ENCODE measurements at regions not wholly inside any gene's neighbourhood (a gene's known extent, or its start where the extent isn't known, plus 50 kb on each side); places are given as distances from the start of the nearest gene placed in this dataset.

DNA sequence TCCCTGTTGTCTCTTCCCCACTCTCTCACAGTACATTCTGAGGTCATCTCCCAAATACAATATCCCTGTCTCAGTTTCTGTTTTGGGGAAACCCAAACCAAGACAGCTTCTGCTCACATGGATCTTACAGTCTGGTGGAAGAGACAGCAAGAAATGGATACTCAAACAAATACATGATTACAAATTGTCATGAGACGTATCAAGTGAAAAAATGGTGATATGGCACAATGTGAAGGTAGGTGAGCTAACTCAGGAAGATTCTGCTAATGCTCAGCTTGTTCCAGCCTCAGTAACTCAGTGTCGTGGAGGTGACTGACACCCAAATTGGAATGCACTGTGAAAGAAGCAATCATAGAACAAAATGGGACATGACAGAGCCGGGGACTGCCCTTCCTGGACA lies 68.3 kb downstream of the CHST1 start:
- DNase-seq, result no peak

DNA sequence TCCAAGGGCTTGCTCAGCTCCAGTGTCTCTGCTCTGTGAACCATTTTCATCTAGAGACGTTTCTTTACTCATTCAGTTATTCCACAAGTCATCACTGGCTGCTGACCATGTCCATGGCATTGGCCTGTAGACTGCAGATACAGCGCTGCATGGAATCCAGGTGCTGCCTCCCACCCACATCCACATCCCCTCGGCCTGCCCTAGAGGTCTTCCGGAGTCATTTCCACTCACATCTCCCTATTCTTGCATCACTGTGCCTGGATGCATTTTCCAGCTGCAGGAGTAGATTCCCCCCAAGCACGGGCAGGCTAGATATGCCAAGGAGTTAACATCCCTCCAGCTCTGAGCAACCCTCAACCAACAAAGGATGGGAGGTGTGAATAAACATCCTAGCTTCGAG lies 68.9 kb downstream of the CHST1 start:
- DNase-seq, result no peak

DNA sequence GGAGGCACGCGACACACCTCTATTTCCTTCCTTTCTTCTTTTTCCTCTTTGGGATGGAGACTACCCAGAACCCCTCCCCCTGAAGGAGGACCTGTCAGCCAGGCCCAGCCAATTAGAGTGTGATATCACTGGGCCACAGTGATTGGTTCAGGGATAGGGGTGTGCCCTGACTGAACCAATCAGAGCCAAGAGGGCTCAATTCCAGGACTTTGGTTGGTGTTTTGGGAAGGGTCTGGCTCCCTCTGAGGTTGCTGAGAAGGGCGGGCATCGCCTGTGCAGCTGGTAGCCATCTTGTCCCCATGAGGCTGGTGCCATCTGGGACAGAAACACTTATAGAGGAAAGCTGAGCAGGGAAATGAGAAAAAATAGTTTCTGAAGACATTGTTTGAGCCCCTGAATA lies 71.4 kb downstream of the CHST1 start:
- no peak for DNase-seq

DNA sequence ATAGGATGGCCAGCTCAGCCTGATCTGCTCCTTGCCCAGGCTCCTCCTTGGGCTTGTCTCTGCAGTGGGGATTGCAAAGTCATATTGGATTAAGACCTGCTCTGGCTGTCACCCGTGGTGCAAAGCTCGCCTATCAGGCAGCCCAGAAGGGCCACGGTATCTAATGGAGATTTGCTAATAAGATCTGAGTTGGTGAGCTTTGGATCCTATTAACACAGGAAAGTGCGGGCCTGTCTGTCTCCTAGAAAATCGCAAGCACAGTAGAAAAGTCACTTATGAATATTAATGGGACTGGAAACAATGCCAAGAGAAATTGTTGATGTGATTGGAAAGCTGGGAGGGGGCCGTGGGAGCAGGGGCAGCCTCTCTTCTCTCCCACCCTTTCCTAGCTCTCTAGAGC lies 72.8 kb downstream of the CHST1 start:
- DNase-seq, result no peak

DNA sequence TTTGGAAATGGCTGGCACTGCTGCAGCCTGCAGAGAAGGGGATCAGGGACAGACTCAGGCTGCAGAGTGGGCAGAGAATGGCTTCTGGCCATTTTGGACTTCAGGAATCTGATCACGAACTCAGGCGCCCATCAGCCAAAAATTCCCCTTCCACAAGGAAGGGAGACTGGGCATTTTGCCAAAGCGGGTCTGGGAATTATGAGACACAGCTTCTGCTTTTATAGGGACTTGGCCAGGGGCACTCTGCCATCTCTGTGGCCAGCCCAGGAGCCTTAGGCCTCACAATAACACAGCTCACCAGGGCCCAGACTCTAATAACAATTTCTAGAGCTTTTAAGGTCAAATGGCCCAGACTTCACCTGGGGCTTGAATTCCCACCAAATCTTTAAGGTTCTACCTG lies 74.7 kb downstream of the CHST1 start:
- no peak for DNase-seq

DNA sequence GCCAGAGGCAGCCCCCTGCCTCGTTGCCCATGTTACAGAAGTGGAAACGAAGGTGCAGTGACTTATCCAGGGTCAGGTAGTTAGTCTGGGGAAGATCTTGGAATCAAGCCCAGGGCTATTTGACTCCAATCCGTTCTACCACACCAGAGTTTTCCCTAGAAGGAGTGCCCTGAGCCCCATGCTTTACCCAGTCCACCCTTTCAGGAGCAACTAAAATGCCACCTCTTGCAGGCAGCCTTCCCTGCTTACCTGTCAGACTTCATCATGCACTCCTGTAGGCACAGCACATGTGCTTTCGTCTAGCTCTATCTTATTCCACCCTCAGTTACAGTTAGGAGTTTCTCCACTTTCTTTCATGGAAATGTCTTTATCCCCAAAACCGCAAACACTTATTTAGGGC lies 80.2 kb downstream of the CHST1 start:
- DNase-seq, result no peak

DNA sequence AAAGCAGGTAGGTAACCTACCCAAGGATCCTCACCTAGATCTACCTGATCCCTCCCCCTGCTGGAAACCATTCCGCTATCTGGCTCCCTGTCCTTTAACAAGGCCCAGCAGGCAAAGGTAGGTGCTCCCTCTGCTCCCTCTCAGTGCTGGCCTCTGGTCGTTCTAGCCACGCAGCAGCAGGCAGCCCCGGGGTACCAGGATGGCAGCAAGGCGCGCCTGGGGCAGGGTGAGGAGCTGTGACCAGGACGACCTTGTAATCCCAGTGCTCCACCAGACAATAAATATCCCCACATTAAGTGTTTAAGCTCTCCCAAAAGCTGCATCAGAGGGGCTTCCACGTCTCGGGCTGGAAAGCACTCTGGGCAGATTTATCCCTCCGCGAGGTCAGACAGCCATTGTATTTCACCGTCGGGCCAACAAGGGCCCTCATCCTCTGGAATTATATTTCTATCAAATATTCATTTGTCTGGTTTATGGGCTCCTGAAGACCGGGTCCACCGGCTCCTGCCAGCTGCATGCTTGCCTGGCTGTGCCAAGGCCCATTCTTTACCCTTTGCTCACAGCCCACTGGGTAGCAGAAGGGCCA lies 81.3 kb downstream of the CHST1 start:
- no peak for DNase-seq

DNA sequence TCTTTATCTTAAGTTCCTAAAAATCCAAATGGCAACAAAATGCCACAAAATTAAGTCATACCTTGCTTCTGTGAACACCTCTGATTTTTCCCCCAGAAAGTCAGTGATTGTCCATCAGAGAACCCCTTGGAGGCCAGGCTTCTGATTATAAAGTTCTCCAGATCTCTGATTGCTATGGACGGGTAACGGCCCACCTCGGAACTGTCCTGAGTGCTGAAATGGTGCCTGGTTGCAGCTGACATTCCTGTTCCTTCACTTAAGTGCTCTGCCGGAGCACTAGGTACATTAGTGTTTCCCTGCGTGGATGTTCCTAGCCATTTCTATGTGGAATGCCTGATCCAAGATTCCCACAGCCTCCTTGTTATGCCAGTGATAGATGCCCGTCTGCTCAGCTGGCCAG lies 85.0 kb downstream of the CHST1 start:
- no peak for DNase-seq

DNA sequence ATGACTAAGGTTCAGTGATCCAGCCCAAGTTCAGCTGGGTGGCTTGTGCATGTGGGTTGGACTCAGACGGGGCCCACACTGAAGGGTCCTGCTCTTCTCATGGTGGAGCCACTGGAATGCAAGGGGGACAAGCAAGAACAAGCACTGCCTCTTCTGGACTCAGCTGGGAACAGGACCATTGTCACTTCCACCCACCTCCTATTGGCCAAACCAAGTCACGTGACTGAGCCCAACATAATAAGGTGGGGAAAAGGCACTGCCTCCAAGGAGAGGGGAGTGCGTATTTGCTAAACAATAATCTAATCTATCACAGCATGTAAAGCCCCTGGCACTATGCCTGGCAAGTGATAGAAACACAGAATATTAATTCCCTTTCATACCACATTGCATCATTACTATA lies 87.1 kb downstream of the CHST1 start:
- DNase-seq, result no peak

DNA sequence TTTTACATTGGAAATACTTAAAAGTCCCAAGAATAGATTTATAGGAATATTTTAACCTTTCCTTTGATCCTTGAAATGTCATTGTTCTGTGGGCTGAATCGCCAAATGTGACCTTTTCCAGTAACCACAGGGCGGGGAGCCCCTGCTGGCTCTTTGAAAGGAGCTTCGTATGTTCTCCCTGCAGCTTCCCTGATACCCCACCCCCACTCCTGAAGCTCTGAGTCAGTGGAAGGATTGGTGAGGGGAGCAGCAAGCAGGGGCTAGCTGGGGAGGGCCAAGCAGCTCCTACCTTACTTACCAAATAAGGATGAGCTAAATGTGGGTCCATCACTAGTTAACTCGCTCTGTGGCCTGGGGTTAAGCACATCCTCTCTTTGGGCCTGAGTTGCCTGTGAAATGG lies 87.7 kb downstream of the CHST1 start:
- DNase-seq, result no peak

DNA sequence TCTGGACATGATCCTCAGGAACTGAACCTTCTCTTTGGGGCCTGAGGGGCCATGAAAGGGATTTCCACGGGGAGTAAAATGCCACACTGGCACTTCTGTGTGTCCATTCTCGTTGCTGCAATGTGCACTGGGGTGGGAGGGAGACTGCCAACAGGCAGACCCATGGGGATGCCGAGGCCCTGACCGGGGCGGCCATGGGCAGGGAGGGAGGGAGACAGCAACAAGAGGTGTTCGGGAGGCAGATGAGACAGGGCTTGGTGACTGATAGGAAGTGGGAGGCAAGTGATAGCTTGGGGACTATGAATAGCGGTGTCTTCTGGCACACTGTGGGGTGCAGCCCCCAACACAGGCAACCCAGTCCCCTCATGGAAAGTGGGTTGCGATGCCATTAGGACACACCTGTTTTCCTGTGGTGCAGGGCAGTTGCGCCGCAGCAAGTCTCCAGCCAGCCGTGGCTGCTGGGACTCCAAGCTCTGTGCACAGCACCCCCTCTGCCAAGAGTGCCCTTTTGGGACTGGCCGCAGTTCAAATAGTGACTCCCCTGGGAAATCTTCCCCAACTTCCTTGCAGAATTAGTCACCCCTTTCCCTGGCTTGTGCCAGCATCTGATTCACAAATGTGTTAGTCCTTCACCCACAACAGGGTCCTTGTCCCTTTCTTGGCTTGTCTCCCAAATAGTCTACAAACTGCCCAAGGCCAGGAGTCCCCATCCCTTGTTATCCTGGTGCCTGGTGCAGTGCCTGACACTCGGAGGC lies 88.8 kb downstream of the CHST1 start:
- DNase-seq, result no peak

DNA sequence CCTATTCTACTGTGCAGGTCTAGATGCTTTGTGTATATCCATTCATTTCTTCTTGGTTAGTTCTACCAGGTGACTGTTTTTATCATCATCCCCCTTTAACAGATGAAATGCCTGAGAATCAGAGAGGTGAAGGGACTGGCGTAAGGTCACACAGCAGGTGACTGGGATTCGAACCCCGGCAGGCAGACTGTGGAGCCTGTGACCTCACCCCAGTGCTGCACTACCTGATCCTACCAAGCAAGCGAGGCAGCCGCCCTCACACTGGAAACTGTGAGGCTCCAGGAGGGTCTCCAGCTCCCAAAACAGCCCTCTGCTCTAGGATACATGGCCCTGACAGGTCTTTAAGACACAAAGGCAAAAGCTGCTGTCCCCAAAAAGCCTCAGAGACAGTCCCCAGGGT lies 91.7 kb downstream of the CHST1 start:
- DNase-seq, result no peak

DNA sequence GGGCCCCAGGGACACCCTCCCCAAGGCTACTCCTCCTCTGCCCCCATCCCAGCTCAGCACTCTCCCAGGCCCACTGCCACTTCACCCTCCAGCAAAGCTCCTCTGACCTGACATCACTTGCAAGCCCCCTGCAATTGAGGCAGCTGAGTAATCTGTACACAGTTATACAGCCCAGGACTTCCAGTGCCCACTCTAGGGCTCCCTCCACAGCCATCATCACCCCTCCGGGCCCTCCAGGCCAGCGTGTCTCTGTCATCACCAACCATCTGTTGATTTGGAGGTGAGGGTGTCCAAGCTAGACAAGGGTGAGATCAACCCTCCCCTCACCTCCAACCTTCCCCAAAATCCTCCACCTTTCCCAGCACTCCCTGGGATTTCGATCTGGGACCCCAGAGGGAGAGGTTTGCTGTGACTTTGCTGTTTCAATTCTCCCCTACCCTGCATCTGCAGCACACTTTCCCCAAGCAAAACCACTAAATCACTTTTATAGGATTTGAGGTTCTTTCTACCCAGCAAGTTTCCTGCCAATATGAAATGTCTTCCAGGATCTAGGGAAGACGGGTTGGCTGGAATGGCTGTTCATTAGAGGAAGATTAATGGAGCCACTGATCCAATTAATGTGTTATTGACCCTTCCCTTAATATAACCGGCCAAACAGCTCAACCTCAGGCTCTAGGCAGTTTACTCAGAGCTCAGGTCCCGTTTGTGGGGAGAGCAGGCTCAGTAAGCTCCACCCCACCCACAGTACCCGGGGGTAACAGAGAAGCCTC lies 92.9 kb downstream of the CHST1 start:
- no peak for DNase-seq

DNA sequence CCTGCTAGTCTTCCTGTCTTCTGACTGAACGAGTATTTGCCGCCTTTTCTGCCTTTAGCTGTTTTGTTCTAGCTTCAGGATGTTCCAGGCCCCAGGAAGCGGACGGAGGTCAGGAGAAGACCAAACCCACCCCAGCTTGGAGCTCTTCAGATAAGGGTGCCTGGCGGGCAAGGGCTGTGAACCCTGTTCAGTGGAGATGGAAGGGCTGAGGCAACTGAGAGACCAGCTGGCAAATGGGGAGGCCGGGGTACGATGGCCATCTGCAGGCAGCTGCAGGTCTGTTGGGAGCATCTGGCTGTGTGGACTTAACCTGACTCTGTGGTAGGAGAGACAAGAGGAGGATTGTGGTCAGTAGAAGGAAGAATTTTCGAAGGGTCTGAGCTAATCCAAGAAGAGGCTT lies 95.6 kb downstream of the CHST1 start:
- no peak for DNase-seq

DNA sequence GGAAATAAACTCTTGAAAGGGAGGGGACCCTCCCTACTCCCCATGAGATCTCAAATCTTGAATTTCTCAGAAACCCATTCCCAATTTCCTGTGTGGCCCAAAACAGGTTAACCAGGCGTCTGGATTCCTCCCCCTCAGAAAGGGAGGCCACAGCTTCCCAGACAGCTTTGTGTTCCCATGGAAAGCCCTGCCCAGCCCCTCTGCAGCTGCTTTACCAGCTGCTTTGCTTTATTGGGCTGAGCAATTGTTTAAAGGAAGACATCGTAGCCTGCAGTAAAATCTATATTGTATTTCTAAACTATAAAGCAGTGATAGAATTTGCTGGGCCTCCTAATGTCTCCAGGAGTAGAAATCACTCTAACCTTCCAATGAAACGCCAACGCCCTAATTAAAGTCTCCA lies 97.4 kb downstream of the CHST1 start:
- no peak for DNase-seq

DNA sequence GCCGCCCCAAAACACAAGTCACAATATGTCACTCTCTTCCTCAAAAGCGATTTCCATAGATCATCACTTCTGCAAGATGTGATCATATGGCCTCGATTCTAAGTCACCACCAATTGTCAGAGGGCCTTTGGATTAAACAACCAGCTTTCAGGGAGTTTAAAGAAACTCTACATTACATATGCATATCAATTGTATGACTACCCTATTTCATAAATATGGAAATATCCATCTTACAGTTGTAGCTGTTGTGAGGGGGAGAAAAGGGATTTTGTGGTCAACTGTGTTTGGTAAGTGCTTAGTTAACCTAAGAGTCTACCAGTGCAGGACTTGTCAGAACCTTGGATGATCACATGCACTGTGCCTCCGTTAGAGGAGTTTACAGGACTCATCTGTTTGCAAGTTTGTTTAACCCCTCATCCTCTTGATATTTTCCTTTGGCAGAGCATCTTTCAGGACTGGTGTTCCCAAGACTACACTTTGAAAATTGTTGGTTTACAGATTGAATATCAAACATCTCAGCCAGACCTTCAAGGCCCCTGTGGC lies 99.9 kb downstream of the CHST1 start:
- no peak for DNase-seq

DNA sequence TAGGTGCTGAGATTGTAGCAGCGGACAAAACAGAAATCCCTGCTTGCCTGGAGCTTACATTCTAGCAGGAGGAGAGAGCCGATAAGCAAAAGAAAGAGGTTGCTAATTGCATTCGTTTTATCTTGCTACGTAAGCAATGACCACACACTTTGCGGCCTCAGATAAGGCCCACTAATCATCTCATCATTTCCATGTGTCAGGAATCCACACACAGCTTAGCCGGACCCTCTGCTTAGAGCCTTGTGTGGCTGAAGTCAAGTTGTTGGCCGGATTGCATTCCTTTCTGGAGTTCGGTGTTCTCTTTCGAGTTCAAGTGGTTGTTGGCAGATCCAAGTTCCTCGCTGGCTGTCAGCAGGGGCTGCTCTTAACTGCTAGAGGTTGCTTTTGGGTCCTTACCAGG lies 101.6 kb downstream of the CHST1 start:
- no peak for DNase-seq

DNA sequence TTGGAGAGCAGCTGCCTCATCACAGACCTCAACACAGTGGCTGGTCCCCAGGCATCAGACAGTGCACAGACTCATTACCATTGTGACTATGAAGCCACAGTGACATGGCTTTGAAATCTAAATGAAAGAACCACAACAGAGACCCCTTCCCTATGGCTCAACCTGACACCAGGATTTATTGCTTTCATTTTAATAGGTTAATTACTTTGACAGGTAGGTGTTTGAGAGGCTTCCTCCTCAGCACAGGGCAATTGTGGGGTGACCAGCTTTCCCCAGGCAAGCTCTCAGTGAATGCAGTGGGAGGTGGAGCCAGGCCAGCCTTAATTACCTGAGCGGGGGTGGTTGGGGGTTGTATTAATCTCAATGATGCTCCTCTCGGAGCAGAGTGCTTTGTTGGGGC lies 102.3 kb downstream of the CHST1 start:
- no peak for DNase-seq

DNA sequence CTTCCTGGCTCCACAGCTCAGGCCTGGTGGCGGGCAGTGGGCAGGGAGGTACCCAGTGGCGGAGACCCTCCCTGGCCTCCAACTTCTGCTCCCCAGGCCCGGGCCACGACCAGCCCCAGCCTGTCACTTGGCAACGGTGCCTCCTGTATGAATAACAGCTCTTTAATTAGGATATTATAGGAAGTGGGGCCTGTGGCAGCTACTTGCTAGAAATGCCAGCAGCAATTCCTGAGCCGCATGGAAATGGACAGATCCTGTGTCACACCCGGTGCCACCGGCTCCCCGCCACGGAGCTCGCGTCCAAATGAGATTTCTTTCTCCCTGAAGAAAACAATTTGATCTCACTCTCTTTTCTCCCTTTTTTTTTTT lies 104.5 kb downstream of the CHST1 start:
- DNase-seq, result no peak

DNA sequence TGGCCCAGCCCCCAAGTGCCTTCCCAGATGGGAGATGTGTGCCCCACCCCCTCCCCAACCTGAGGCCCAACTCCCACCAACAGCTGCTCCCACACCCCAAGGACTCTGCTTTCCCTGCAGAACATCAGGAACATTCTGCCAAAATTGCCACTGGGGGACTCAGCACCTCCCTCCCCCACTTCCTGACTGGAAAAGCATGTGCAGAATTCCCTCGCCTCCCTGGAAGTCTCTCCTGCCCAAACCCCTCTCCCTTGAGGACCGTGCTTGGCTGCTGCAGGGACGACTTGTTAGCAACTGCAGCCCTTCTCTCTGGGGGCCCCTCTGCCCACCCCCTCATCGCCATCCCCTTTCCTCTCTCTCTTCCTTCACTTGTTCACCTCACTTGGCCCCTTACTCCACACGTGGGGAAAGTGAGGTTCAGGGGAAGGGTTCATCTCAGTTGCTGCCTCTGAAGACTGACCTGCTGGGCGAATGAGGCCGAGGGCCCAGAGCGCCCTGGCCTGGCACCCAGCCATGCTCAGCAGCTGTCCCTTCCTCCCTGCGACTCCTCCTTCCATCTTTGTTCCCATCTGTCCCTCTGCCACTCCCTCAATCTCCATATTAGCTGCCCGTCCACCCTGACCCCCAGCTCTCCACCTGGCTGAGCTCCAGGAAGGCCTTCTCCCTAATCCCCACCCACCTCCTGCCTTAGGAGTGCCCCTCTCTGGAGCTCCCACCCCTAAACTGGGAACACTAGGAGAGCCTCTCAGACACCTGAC lies 105.1 kb downstream of the CHST1 start:
- no peak for DNase-seq

DNA sequence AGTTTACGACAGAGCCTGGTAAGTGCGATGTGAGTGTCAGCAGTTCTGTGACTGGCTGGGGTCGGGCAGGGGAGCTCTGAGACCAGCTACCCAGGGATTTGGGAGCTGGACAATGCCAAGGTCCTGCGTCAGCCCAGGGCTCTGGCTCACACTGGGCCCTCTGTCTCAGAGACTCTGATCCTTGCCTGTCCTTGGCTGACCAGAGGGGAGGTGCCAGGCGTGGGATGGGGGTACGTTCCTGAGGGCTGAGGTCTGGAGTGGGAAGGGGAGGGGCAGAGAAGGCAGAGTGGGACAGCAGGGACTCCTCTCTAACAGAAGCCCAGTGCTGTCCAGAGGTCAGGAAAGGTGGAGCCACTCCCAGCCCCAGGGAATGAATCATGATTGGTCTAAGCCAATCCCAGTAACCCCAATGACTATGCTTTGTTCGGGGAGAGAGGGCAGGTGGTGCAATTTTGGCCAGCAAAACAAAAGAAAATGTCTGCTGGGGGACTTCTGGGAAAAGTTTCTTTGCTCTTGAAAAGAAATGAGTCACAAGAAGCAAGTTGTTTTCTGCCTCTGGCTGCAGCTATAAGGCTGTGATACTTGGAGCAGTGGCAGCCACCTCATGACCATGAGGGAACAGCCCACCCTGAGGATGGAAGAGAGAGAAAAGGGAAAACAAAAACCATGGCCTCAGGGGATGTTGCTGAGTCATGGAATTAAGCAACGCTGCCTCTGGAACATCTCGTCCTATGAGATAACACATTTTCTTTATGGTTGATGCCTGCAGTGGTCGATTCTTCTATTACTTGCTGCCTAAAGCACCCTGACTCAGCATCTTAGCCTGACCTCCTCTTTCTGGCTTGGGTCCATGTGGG lies 108.3 kb downstream of the CHST1 start:
- DNase-seq, result no peak

DNA sequence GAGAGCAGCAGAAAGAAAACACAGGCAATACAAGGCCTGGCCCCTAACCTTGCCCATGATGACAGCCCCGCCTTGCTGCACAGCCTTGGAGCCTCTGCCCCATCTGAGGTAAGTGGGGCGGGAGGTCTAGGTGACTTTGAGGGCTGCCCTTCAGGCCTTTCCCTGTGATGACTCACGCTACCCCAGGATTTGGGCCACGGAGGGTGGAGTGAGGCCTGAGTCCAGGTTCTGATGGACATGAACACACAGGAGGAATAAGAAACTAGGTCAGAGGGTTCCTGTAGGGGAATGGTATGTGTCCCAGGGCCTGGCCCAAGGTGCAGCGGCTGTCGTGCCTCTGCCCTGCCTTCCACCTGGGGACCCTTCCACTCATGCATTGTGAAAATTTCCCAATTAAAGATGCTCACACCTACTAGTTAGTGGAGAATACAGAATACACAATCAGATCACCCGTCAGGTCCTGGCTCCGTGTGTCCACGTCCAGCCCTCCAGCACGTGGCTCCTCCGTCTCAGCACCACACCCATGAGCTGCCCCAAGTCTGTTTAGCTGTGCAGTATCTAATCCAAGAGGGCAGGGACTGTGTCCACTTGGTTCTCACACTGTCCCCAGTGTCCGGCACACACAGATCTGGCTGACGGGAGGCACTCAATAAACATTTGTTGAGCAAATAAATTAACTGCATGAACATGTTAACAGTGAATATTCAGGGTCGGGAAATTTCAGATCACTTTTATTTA lies 111.0 kb downstream of the CHST1 start:
- DNase-seq, result no peak

Measured in NCI-H2107 (cell line).